A549 (cell line): ENCODE measurements at regions not wholly inside any gene's neighbourhood (a gene's known extent, or its start where the extent isn't known, plus 50 kb on each side); places are given as distances from the start of the nearest gene placed in this dataset.

Source experiments
- ATAC-seq, 2 experiments: fragments of 200-7000 bp in 1 of 2; fragments of >200 bp in 1 of 2; cut with Nextera tagmentation in 1 of 2; cut with Tn5 transposase in 1 of 2; 3 replicates each; pipeline versions ENCODE4 v1.8.0 to v1.9.1; 2018 to 2020; ENCODE audit warnings: mild to moderate bottlenecking in 1 of 2, moderate library complexity in 1 of 2
- CTCF ChIA-PET: fragments of 300-600 bp; sonication (Branson Sonifier 250); formaldehyde crosslinking; extraction: SDS; loops from one replicate; lab custom pipeline; 2021; ENCODE audit warnings: antibody characterized with exemption, inconsistent platforms; lab: Yijun Ruan, JAX
- POLR2A ChIA-PET: fragments of 350-600 bp; formaldehyde crosslinking; extraction: SDS; loops from one replicate; lab custom pipeline; 2021; ENCODE audit warnings: antibody characterized with exemption, inconsistent platforms; lab: Yijun Ruan, JAX
- DNase-seq, 2 experiments: peaks; one replicate each; pipeline versions ENCODE4 v3.0.0 to v3.0.0-alpha.2; 2011 to 2016; ENCODE audit warnings: low read depth in 1 of 2, low spot score in 1 of 2
- FAIRE-seq: peaks from 2 replicates; lab custom pipeline; 2011; peaks lifted over from hg19 to GRCh38; lab: Jason Lieb, UNC
- H3K27ac ChIP-seq, 2 experiments: fragments of >200 bp; sonication (Bioruptor Twin); formaldehyde crosslinking; 3 replicates each; pipeline ENCODE4 v1.5.1; 2016 to 2017
- H3K4me1 ChIP-seq: fragments of >200 bp; sonication (Bioruptor Twin); formaldehyde crosslinking; 3 replicates; pipeline ENCODE4 v1.6.1; 2016
- H3K4me2 ChIP-seq: fragments of >200 bp; sonication (Bioruptor Twin); formaldehyde crosslinking; 3 replicates; pipeline ENCODE4 v1.6.1; 2016
- H3K4me3 ChIP-seq: fragments of >200 bp; sonication (Bioruptor Twin); formaldehyde crosslinking; 3 replicates; pipeline ENCODE4 v1.5.1; 2016
- H3K9me3 ChIP-seq: fragments of >200 bp; sonication (Bioruptor Twin); formaldehyde crosslinking; 3 replicates; pipeline ENCODE4 v1.6.1; 2016
- CEBPB ChIP-seq, 2 experiments: fragments of >200 bp in 1 of 2; sonication (Bioruptor Twin) in 1 of 2; formaldehyde crosslinking in 1 of 2; IDR thresholded peaks; 2 replicates each; pipeline ENCODE4 v1.6.1; 2012 to 2016
- CHD4 ChIP-seq: fragments of 200-600 bp; sonication (generic); IDR thresholded peaks from 2 replicates; pipeline ENCODE4 v1.6.1; 2016; ENCODE audit warnings: antibody characterized with exemption, mild to moderate bottlenecking, borderline replicate concordance
- CTCF ChIP-seq: fragments of >200 bp; sonication (Bioruptor Twin); formaldehyde crosslinking; IDR thresholded peaks from 3 replicates; pipeline ENCODE4 v1.5.1; 2016
- EHMT2 ChIP-seq: fragments of 200-600 bp; sonication (generic); IDR thresholded peaks from 2 replicates; pipeline ENCODE4 v1.6.1; 2016; ENCODE audit warnings: antibody characterized with exemption, low read depth, mild to moderate bottlenecking, moderate library complexity
- FOSB ChIP-seq: fragments of 250-450 bp; sonication (Bioruptor Pico); IDR thresholded peaks from 2 replicates; pipeline ENCODE4 v1.5.0; 2020; ENCODE audit warnings: mild to moderate bottlenecking, moderate library complexity
- FOXS1 ChIP-seq: fragments of 250-450 bp; sonication (Bioruptor Pico); IDR thresholded peaks from 2 replicates; pipeline ENCODE4 v1.5.0; 2020; ENCODE audit warnings: mild to moderate bottlenecking, moderate library complexity
- HDAC2 ChIP-seq: fragments of 200-600 bp; sonication (generic); IDR thresholded peaks from 2 replicates; pipeline ENCODE4 v1.6.1; 2016
- HES2 ChIP-seq: fragments of >200 bp; sonication (Bioruptor Twin); formaldehyde crosslinking; IDR thresholded peaks from 2 replicates; pipeline ENCODE4 v1.6.1; 2016
- HEYL ChIP-seq: fragments of 250-450 bp; sonication (Bioruptor Pico); IDR thresholded peaks from 2 replicates; pipeline ENCODE4 v1.8.0; 2021; ENCODE audit warnings: mild to moderate bottlenecking, moderate library complexity
- HOXB13 ChIP-seq: fragments of 250-450 bp; sonication (Bioruptor Pico); IDR thresholded peaks from 2 replicates; pipeline ENCODE4 v1.5.0; 2020; ENCODE audit warnings: low read depth, mild to moderate bottlenecking, moderate library complexity
- JUN ChIP-seq, 2 experiments: fragments of >200 bp; sonication (Bioruptor Twin); formaldehyde crosslinking; IDR thresholded peaks; 2 replicates in 1 of 2; 3 replicates in 1 of 2; pipeline ENCODE4 v1.6.1; 2016 to 2017
- JUNB ChIP-seq: fragments of >200 bp; sonication (Bioruptor Twin); formaldehyde crosslinking; IDR thresholded peaks from 2 replicates; pipeline ENCODE4 v1.6.1; 2016
- KDM1A ChIP-seq: fragments of 200-600 bp; sonication (generic); IDR thresholded peaks from 2 replicates; pipeline ENCODE4 v1.6.1; 2016; ENCODE audit warnings: low read depth, mild to moderate bottlenecking
- PHF8 ChIP-seq: fragments of 200-600 bp; sonication (generic); IDR thresholded peaks from 2 replicates; pipeline ENCODE4 v1.6.1; 2016; ENCODE audit warnings: low read depth, mild to moderate bottlenecking, antibody characterized with exemption, moderate library complexity, borderline replicate concordance
- RCOR1 ChIP-seq: fragments of 150-350 bp; IDR thresholded peaks from 2 replicates; pipeline ENCODE4 v1.6.1; 2014; ENCODE audit warnings: antibody characterized with exemption, low read length, low read depth
- REST ChIP-seq: fragments of 200-600 bp; sonication (generic); IDR thresholded peaks from 2 replicates; pipeline ENCODE4 v1.6.1; 2016; ENCODE audit warnings: antibody characterized with exemption, mild to moderate bottlenecking, moderate library complexity
- SREBF2 ChIP-seq: fragments of 450-650 bp; IDR thresholded peaks from 2 replicates; pipeline ENCODE4 v1.6.1; 2014; ENCODE audit warnings: mild to moderate bottlenecking, moderate library complexity
- TP53 ChIP-seq: fragments of 250-450 bp; sonication (Bioruptor Pico); IDR thresholded peaks from 2 replicates; pipeline ENCODE4 v1.5.0; 2021; ENCODE audit warnings: mild to moderate bottlenecking, moderate library complexity
- ZNF302 ChIP-seq: fragments of 250-450 bp; sonication (Bioruptor Pico); IDR thresholded peaks from 2 replicates; pipeline ENCODE4 v1.9.0; 2021; ENCODE audit warnings: inconsistent platforms, mild to moderate bottlenecking, moderate library complexity
- WGBS: methylation state at CpG from one replicate; pipeline ENCODE4 v1.1.6; 2017; ENCODE audit errors: missing lambda C conversion rate; 5-methylcytosine and 5-hydroxymethylcytosine counted together
- TF ChIP-seq, protein P1 (sequence below): fragments of 150-350 bp; IDR thresholded peaks from 2 replicates; pipeline ENCODE4 v1.6.1; 2014; ENCODE audit warnings: low read depth, mild to moderate bottlenecking, low read length

GRCh38 chr15:94626949-94627348 lies 395.6 kb downstream of the MCTP2 start (continued):
- no peak for TF ChIP-seq ZNF302 (CRISPR knock-in tag)

- H3K9me3 ChIP-seq, result no peaks in the 10 kb centered on the region; the same call in 2 of the 3 replicates
- POLR2A ChIA-PET, result no interaction called here
- no peak for TF ChIP-seq HES2
- TF ChIP-seq TP53 (CRISPR knock-in tag), result no peak
- TF ChIP-seq CHD4, result no peak
- TF ChIP-seq CTCF, result no peak
- no peak for TF ChIP-seq KDM1A
- TF ChIP-seq RCOR1, result no peak
- TF ChIP-seq HOXB13 (CRISPR knock-in tag), result no peak
- TF ChIP-seq FOSB, result no peak
- TF ChIP-seq SREBF2, result no peak
- TF ChIP-seq CEBPB (IDR thresholded peaks at IDR 0.05), result no peak
- no peak for TF ChIP-seq HEYL (CRISPR knock-in tag)
- H3K4me3 ChIP-seq, result no peak overlapping the region
- H3K4me1 ChIP-seq, result no peaks in the 10 kb centered on the region
- 17% methylated on average over 6 of the region's 6 CpGs for WGBS
- CTCF ChIA-PET, result interaction anchor here (0.6 kb wide), 1 partner anchor 39 kb away, joined by 3 read pairs; no protein-coding TSS in a partner anchor
- H3K4me2 ChIP-seq, result no peak overlapping the region
- no peak for FAIRE-seq
- H3K27ac ChIP-seq, result no peak overlapping the region
- no peak for ATAC-seq
- DNase-seq, result no peak
Measured at GRCh38 chr15:94631608-94632007, 400.2 kb downstream of the MCTP2 start.

- H3K27ac ChIP-seq, result no peak overlapping the region
- TF ChIP-seq JUN (IDR thresholded peaks at IDR 0.05) (no peak), REST (no peak), KDM1A (no peak), ZNF302 (CRISPR knock-in tag) (no peak), JUNB (no peak), PHF8 (no peak)
- 24% methylated on average over 6 of the region's 6 CpGs for WGBS
- no peaks in the 10 kb centered on the region; the same call in 2 of the 3 replicates for H3K9me3 ChIP-seq
- H3K4me3 ChIP-seq, result no peak overlapping the region
- H3K4me2 ChIP-seq, result no peak overlapping the region
- FAIRE-seq (no peak), DNase-seq (no peak), ATAC-seq (no peak)
- CTCF ChIA-PET, result no interaction called here
- no peaks in the 10 kb centered on the region for H3K4me1 ChIP-seq
- POLR2A ChIA-PET, result no interaction called here
Measured at GRCh38 chr15:94638183-94638582, 406.8 kb downstream of the MCTP2 start.

GRCh38 chr15:94639701-94640100 lies 408.3 kb downstream of the MCTP2 start:
- no peak overlapping the region for H3K4me3 ChIP-seq
- POLR2A ChIA-PET, result no interaction called here
- under 1% methylated on average over 4 of the region's 4 CpGs for WGBS

More at GRCh38 chr15:94639701-94640100, 408.3 kb downstream of the MCTP2 start:
- CTCF ChIA-PET, result no interaction called here
- no peak overlapping the region for H3K27ac ChIP-seq
- no peaks in the 10 kb centered on the region; the same call in 2 of the 3 replicates for H3K9me3 ChIP-seq
- ATAC-seq (no peak), FAIRE-seq (peak; percentile 23), DNase-seq (no peak)
- TF ChIP-seq, protein P1, sequence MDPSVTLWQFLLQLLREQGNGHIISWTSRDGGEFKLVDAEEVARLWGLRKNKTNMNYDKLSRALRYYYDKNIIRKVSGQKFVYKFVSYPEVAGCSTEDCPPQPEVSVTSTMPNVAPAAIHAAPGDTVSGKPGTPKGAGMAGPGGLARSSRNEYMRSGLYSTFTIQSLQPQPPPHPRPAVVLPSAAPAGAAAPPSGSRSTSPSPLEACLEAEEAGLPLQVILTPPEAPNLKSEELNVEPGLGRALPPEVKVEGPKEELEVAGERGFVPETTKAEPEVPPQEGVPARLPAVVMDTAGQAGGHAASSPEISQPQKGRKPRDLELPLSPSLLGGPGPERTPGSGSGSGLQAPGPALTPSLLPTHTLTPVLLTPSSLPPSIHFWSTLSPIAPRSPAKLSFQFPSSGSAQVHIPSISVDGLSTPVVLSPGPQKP, result no peak
- no peak for TF ChIP-seq HEYL (CRISPR knock-in tag)
- TF ChIP-seq FOXS1 (CRISPR knock-in tag), result no peak
- no peak for TF ChIP-seq TP53 (CRISPR knock-in tag)
- TF ChIP-seq FOSB, result no peak
- TF ChIP-seq EHMT2, result no peak
- TF ChIP-seq HOXB13 (CRISPR knock-in tag), result no peak
- no peak for TF ChIP-seq HDAC2
- no peak overlapping the region for H3K4me2 ChIP-seq
- no peaks in the 10 kb centered on the region for H3K4me1 ChIP-seq
